ENCODE measurements at regions not wholly inside any gene's neighbourhood (a gene's known extent, or its start where the extent isn't known, plus 50 kb on each side); places are given as distances from the start of the nearest gene placed in this dataset.

GRCh38 chr3:25002052-25002451 lies 426.0 kb upstream of the RARB start:
- no peak for DNase-seq (ENCODE audit: low read depth)

- DNase-seq (ENCODE audit: low read depth): no peak
Observed at GRCh38 chr3:25007974-25008658, 419.9 kb upstream of the RARB start.

GRCh38 chr3:25009665-25010064 lies 418.4 kb upstream of the RARB start:
- no peak for DNase-seq (ENCODE audit: low read depth)

- DNase-seq (ENCODE audit: low read depth): no peak
Observed at GRCh38 chr3:25015599-25015998, 412.5 kb upstream of the RARB start.

GRCh38 chr3:25018909-25019308 lies 409.2 kb upstream of the RARB start:
- DNase-seq (ENCODE audit: low read depth): no peak

GRCh38 chr3:25019506-25019905 lies 408.6 kb upstream of the RARB start:
- DNase-seq (ENCODE audit: low read depth): no peak

- no peak for DNase-seq (ENCODE audit: low read depth)
Observed at GRCh38 chr3:25021816-25022215, 406.2 kb upstream of the RARB start.

GRCh38 chr3:25023876-25024275 lies 404.2 kb upstream of the RARB start:
- no peak for DNase-seq (ENCODE audit: low read depth)

GRCh38 chr3:25025236-25025635 lies 402.8 kb upstream of the RARB start:
- DNase-seq (ENCODE audit: low read depth): no peak

- no peak for DNase-seq (ENCODE audit: low read depth)
Observed at GRCh38 chr3:25027650-25028049, 400.4 kb upstream of the RARB start.

GRCh38 chr3:25029820-25030219 lies 398.2 kb upstream of the RARB start:
- no peak for DNase-seq (ENCODE audit: low read depth)

- DNase-seq (ENCODE audit: low read depth): no peak
Observed at GRCh38 chr3:25032344-25032743, 395.7 kb upstream of the RARB start.

GRCh38 chr3:25033407-25034029 lies 394.5 kb upstream of the RARB start:
- DNase-seq (ENCODE audit: low read depth): no peak

GRCh38 chr3:25035526-25035925 lies 392.5 kb upstream of the RARB start:
- no peak for DNase-seq (ENCODE audit: low read depth)

- no peak for DNase-seq (ENCODE audit: low read depth)
Observed at GRCh38 chr3:25036633-25037032, 391.4 kb upstream of the RARB start.

GRCh38 chr3:25037049-25037547 lies 391.0 kb upstream of the RARB start:
- no peak for DNase-seq (ENCODE audit: low read depth)

GRCh38 chr3:25038271-25038670 lies 389.8 kb upstream of the RARB start:
- DNase-seq (ENCODE audit: low read depth): no peak

- DNase-seq (ENCODE audit: low read depth): no peak
Observed at GRCh38 chr3:25038922-25039321, 389.1 kb upstream of the RARB start.

GRCh38 chr3:25040748-25041147 lies 387.3 kb upstream of the RARB start:
- DNase-seq (ENCODE audit: low read depth): no peak

GRCh38 chr3:25041871-25042584 lies 386.0 kb upstream of the RARB start:
- DNase-seq (ENCODE audit: low read depth): no peak

- no peak for DNase-seq (ENCODE audit: low read depth)
Observed at GRCh38 chr3:25043177-25043576, 384.9 kb upstream of the RARB start.

GRCh38 chr3:25043749-25044148 lies 384.3 kb upstream of the RARB start:
- DNase-seq (ENCODE audit: low read depth): no peak

Measured in stimulated activated CD8-positive, alpha-beta memory T cell treated with anti-CD3 and anti-CD28 coated beads, Interleukin-12 subunit alpha, Interleukin-12 subunit beta, amount 100 ng/mL, for 1 hour (primary cell).